Activated T-cell treated with anti-CD3 and anti-CD28 coated beads, Interleukin-2, amount 50 U/mL, for 1 hour (primary cell): ENCODE measurements at regions not wholly inside any gene's neighbourhood (a gene's known extent, or its start where the extent isn't known, plus 50 kb on each side); places are given as distances from the start of the nearest gene placed in this dataset.

Experiments used
- DNase-seq: peaks from one replicate; pipeline ENCODE4 v3.0.0-alpha.2; 2020

- no peak for DNase-seq
These were observed 161.7 kb upstream of the NABP1 start for GRCh38 chr2:191516260-191516659.

- no peak for DNase-seq
These were observed 156.2 kb upstream of the NABP1 start for GRCh38 chr2:191521608-191522208.

GRCh38 chr2:191522478-191523120 is 155.3 kb upstream of the NABP1 start:
- no peak for DNase-seq

GRCh38 chr2:191526091-191526490 is 151.8 kb upstream of the NABP1 start:
- DNase-seq, result no peak

GRCh38 chr2:191526536-191526935 is 151.4 kb upstream of the NABP1 start:
- DNase-seq, result no peak

- no peak for DNase-seq
These were observed 150.9 kb upstream of the NABP1 start for GRCh38 chr2:191526953-191527556.

GRCh38 chr2:191530618-191531017 is 147.3 kb upstream of the NABP1 start:
- no peak for DNase-seq

GRCh38 chr2:191533693-191534180 is 144.2 kb upstream of the NABP1 start:
- no peak for DNase-seq

GRCh38 chr2:191537921-191538320 is 140.0 kb upstream of the NABP1 start:
- DNase-seq, result no peak

- DNase-seq, result no peak
These were observed 139.5 kb upstream of the NABP1 start for GRCh38 chr2:191538334-191538903.

GRCh38 chr2:191539068-191539467 is 138.9 kb upstream of the NABP1 start:
- no peak for DNase-seq

GRCh38 chr2:191540681-191541080 is 137.3 kb upstream of the NABP1 start:
- no peak for DNase-seq

- no peak for DNase-seq
These were observed 134.2 kb upstream of the NABP1 start for GRCh38 chr2:191543708-191544107.

GRCh38 chr2:191544461-191545062 is 133.4 kb upstream of the NABP1 start:
- DNase-seq, result no peak

- DNase-seq, result no peak
These were observed 132.6 kb upstream of the NABP1 start for GRCh38 chr2:191545361-191545760.

- no peak for DNase-seq
These were observed 125.9 kb upstream of the NABP1 start for GRCh38 chr2:191552066-191552465.

- no peak for DNase-seq
These were observed 123.7 kb upstream of the NABP1 start for GRCh38 chr2:191554240-191554639.

GRCh38 chr2:191555092-191555742 is 122.7 kb upstream of the NABP1 start:
- DNase-seq, result peak; percentile 79

- DNase-seq, result no peak
These were observed 121.5 kb upstream of the NABP1 start for GRCh38 chr2:191556463-191556862.

GRCh38 chr2:191557841-191558240 is 120.1 kb upstream of the NABP1 start:
- DNase-seq, result no peak

GRCh38 chr2:191559569-191559968 is 118.4 kb upstream of the NABP1 start:
- no peak for DNase-seq

GRCh38 chr2:191560411-191560980 is 117.4 kb upstream of the NABP1 start:
- DNase-seq, result no peak

GRCh38 chr2:191565120-191565519 is 112.8 kb upstream of the NABP1 start:
- DNase-seq, result no peak
